GM19467 (cell line): ENCODE measurements at regions not wholly inside any gene's neighbourhood (a gene's known extent, or its start where the extent isn't known, plus 50 kb on each side); places are given as distances from the start of the nearest gene placed in this dataset.

ENCODE experiments used
- ATAC-seq: cut with Tn5 transposase; IDR thresholded peaks from one replicate; pipeline ENCODE4 v1.9.1; 2021; ENCODE audit warnings: mild to moderate bottlenecking, moderate library complexity; ENCODE audit not compliant: unreplicated experiment

DNA sequence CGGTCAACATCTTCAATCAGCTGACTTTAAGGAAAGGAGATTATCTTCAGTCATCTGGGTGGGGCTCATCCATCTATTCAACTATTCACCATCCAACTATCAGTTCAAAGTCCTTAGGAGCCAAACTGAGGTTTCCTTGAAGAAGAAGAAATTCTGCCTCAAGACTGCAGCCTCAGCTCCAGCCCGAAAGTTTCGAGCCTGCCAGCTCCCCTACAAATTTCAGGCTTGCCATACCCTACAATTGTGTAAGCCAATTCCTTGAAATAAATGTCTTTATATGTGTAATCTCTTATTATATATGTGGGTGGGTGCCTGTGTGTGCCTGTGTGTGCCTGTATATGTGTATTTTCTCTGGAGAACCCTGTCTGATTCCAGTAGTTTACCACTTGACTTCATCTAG is 447.8 kb downstream of the INHBA start:
- no peak for ATAC-seq

DNA sequence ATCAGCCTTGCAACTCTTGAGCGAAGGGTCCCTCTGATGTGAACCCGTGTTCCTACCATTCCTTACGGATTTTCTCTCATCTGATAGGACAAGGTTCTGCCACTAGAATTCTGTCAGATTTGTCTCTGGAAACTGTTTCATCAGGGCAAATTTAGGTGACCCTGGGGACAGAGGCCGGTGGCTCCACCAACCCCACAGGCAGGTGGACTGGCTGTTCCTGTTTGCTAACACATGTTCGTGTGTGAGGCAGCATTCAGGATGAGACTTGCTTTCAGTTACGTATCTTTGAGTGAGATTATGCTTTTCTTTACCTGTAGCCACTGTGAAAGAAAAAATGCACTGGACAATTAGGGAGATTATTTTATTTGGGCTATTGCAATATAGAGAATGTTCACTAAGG is 449.9 kb downstream of the INHBA start:
- no peak for ATAC-seq

DNA sequence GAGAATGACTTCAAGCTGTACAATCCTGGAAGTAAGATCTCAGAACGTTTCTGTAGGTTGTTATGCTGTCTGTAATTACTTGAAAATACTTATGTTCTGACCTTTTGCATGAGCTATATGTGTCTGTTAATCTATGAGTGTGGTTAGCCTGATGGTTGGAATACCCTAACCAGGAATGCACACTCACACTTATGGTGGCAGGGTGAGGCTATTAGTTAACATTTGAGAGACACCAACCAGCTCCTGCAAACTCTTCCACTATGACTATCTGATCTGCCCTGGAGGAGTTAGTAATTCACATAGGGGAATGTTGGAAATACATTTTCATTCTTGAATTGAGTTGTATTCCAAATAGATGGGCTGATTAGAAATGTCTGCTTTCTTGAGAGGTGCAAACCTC is 450.3 kb downstream of the INHBA start:
- no peak for ATAC-seq

DNA sequence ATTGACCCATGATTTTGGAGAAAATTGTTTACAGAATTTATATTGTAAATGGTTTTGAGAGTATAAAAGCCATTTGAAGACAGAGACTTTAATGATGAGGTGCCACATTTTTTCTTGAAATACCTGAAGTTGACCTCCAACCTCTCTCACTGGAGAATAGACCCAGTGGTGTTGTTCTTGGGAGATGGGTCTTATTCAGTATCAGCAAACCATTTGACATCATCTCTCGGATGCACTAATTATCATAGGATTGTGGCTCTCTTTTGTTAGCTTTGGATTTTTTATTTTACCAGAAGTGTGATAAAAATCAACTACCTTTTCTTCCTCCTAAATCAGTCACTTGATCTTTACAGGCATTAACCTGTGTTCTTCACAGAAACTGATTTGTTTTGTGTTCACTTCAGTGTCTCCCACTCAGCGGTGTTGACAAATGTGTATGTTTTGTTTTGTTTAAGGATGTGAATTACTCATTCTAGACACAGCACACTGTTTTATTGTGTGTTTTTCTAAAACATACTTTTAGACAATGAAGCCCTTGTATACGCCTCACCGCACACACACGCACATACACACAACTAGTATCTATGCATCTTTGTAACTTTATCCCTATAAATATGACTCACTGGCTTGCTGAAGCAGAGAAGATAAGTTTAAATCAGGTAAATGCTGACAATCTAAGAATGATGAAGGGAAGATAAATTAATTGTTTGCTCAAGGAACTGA is 455.6 kb downstream of the INHBA start:
- no peak for ATAC-seq

DNA sequence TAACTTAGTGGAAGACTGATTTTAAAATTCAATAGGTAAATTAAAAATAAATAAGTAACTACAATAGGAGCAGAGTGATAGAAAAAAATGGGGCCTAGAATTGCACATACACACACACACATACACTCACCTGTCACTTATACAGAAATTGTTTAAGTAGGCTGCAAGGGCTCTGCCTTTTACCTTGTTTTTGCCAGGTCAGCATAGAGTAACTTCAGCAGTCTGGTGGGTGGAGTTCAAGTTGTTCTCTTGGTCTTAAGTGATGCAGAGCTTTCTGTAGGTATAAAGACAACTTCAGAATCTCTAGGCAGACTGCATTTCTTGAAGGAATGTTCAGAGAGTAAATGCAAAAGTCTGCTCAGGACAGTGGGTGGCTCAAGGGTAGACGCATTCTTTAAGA is 457.0 kb downstream of the INHBA start:
- ATAC-seq: no peak

DNA sequence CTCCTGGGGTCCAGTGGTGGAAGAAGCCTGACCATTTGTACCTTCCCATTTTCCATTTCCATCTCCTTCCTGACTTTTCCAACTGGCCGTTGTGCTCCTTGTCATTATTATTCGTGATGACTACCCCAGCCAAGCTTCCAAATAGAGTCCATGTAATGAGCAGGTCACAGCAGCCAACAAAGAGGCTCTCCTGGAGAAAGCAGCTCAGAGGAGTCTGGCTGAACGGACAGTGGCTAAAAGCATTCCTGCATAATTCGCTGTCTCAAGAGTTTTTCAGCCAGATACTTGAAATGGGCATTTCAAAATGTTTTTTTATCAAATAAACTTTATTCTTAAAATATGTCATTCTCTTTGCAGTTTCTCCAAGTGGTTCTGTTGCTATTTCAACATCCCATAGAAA is 458.6 kb downstream of the INHBA start:
- ATAC-seq: no peak

DNA sequence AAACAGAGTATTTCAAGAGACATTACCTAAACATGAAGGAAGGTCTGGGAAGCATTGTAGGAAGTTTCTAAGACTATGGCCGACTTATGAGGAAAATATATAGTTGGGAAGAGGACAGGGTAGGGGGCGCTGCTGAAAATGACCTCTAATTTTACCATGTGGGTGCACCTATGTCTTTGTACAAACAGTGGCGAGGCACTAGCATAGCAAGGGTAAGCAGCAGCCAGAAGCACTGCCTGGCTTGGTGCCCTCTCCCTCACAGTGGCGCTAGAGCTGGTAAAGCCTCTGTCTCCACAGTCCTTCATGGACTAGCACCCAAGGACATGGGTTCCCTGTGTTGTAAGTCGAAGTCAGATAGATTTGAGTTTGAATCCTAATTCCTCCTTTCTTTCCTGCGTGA is 461.2 kb downstream of the INHBA start:
- ATAC-seq: no peak

DNA sequence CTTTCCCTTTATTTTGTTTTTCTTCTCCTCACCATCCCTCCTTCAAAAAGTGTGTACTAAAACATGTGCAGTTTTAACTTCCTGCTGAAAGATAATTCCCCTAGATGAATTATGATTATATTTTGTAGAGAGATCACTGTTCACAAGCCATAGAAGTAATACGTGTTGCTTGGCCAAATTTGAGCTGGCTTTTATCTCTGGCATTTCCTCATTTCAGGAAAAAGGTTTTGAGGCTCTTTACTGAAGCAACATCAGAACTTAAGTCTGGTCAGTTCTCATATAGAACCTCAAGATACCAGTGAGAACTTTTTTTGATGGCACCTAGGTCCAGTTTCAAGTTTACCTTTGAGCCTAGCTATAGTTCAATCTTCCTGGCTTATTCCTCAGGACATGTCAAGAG is 463.3 kb downstream of the INHBA start:
- no peak for ATAC-seq

DNA sequence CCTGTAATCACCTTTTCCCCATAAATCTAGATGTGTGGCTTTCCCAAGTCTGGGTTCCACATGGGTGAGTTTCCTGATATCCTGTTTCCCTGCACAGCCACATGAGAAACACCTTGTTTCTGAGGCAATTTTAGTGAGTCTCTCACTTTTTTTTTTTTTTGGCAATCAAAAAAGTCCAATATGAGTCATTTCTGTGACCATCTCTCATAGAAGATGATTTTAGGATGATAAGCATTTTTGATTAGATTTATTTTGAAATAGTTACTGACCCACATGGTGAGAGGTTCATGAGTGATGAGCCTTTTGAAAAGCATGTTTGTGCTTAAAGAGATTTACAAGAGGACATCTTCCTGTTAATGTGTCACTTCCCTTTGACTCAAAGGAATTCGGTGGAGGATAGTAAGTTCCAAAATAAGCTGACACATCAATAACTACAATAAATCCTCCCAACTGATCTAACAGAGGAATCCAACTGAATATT is 464.0 kb downstream of the INHBA start:
- ATAC-seq: no peak

DNA sequence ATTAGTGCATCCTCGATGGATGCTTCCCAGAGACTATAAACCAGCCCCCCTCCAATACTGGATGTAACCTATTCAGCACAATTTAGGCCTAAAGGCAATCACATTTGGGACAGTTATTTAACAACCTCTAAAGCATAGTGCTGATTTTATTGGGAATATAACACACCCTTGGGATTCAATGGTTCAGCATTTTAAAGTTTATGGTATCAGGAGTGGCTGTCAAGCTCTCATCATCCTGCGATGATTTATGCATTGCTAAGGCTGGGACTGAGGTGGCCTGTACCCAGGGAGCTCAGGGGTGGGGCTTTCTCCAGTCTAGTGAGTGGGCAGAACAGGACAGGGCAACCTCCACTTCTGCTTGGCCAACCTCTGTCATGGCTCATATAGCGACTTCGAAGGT is 464.9 kb downstream of the INHBA start:
- ATAC-seq: no peak

DNA sequence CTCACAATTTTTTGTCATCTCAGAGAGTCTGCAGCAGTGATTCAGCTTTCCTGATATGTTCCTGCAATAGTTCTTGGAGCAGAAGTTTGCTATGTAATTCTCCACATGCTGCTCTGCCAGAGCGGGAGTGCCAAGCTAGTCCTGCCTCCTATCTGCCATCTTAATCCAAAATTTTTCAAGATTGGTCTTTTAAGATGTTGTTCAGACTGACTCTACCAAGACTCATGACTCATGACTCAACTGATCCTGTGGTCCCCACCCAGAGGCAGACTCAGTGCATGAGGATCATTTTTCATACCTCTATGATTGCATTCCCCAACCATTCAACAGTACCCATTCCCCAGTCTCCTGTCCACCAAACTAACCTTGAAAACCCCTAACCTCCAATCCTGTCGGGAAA is 470.8 kb downstream of the INHBA start:
- no peak for ATAC-seq

DNA sequence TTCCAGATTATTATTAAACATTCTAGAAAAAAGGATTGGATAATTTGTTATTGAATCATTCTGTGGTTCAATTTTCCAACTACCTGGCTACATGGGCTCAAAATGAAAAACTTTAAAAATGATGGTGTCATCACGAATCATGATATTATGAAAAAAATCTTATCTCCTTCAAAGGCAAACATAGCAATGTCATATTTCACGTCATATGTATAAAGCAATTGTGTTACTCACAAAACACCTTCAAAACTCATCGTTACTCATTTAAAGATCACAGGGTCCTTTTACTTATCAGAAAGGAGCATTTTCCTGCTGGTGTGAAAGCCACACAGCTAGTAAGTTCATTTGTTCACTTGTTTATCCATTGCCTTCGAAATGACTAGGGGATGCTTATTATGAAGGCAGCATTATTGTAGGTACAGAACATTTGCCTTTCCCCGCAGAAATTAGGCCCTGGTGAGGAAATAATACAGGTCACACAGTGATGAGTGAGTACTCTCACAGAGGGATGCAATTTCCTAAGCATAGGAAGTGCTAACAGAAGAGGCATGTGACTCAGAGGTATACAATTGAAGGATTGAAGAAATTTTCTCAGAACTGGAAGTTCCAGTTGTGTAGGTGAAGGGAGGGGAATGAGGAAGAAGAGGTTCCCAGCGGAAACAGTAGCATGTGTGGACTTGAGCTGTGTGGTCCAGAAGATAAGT is 478.7 kb downstream of the INHBA start:
- ATAC-seq: no peak

DNA sequence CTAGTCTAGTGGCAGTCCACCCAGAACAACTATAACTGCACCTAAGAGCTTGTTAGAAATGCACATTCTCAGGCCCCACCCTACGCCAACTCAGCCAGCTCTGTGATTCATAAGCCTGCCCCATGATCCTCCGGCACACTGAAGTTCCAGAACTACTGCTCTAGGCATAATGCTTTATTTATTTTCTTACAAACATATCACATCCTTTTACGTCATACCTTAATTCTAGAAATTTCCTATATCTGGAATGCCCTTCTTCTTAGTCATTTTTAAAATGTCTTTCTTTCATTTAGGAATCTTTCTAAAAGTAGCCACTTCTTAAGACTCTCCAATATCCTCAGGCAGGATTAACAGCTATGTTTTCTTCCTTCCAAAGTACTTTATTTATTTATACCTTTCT is 480.1 kb downstream of the INHBA start:
- no peak for ATAC-seq

DNA sequence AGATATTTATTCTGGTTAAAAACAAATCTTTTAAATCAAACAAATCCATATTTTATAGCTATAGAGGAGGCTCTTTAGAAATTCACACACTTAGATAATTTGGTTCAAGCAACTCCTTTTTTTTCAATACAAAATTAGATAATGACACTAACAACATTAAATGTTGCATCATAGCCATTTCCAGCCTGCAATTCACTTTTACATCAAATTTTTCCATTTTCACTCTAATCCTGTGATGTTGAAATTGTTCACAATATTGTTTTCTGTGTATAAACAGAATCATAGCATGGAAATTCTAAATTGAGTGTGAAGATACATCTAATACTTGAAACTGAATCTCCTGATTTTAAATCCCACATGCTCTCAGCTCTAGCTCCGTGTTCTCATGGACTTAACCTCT is 482.6 kb downstream of the INHBA start:
- ATAC-seq: no peak

DNA sequence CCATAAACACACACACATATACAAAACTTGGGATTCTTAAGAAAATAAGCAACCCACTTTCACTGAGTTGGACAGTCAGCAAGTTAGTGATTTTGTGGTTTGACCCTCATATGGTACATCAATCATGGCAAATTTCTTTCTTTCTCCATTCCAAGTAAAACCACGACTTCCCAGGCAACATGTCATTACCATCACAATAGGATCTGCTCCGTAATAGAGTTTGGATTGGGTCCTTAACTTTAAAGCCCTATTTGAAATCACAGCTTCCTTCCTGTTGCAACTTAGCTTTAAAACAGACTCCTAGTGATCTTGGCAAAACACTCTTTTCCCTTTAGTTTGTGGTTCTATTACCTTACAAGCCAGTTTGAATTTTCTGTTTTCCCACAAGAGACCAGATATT is 483.6 kb downstream of the INHBA start:
- ATAC-seq: no peak

DNA sequence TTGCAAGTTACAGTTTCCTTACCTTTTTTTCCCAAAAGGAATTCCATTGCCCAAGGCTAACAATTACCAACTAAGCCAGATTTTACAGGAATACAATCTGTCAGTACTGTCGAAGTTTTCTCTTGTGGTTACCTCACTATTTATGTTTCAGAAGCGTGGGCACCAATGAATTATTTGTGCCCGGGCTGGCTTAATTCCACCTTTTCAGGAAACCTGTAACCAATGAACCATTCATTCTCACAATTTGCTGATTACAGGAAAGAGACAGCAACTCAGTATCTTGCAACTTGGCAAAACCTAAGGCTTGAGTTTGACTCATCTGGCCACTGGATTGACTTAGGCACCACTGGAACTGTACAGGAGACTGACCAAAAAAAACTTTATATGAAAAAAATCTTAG is 485.6 kb downstream of the INHBA start:
- ATAC-seq: no peak

DNA sequence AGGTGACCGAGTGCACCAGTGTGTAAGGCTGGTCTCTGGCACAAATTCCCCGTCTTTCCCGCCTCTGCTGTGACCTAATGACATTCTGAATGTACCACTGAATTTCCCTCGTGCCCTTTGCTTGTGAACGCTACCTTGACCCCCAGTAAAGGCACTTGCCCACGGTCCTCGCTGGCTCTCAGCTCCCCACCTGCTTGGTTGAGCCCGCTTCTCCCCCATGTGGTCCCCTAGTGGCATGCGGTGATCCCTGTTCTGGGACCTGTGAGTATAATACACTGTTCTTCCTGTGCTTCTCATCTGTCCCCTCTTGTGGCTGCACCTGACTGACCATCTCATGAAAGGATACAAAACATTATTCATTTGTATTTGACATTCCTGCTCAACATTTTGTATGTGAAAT is 495.7 kb downstream of the INHBA start:
- ATAC-seq: no peak

DNA sequence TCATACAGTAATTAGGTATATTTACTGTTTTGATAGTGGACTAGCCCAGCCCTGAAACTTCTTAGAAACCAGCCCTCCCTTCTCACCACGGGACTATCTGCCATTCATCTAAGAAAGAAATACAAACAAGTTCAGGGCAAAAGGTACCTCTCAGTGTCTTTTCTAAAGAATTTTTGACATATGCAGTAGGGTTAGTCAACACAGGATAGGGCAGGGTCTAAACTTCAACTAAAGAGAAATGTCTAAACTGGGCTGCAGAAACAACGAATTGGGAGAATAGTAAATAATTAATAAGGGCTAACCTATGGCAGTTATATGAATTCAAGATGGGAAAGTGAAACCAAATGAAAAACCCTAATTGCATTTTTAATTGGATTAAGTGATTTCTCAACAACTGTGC is 496.6 kb downstream of the INHBA start:
- ATAC-seq: peak; percentile 35

DNA sequence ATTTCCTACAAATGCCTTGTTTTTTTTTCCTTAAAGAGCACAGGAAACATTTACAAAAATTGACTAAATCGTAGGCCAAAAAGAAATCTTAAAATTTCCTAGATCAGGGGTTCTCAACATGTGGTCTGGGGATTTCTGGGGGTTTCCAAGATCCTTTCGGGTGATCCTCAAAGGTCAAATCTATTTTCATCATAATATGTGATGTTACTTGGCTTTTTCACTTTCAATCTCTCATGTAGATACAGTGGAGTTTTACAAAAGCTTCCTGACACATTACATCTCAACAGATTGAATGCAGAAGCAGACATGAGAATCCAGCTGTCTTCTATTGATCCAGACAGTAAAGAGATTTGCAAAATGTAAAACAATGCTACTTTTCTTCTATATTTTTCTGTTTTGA is 497.3 kb downstream of the INHBA start:
- peak; percentile 64 for ATAC-seq

DNA sequence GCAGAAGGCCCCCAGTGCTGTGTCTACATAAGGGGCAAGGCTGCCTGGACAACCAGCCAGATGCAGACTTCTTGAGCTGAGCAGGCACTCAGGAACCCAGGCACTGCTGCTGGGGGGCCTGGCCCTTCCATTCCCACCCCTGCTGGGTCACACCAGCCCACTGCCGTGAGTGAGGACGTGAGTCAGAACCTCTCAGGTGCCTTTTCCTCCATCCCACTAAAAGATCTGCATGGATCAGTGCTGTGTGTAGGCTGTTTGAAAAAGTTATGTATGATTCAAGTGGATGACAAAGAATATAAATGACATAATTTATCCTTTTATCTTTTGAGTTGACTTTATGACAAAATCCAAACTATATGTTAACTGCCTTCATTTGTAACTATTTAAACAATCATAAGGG is 499.3 kb downstream of the INHBA start:
- ATAC-seq: no peak

DNA sequence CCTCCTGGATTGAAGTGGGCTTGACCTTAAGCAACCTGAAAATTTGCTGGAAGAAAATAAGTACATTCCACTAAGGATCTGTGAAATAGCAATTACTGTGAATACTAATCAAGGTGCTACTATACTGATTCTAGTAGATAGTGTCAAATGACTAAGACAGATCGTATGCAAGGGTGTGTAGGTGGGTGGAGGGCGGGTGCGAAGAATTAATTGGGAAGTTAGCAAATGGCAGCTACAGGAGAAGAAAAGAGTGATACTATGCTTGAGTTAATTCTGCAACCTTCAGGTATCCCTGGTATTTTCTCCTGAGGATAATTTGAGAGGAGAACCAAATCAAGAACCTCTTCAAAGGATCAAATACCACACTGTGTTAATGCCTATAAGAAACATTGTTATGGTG is 501.9 kb downstream of the INHBA start:
- ATAC-seq: no peak

DNA sequence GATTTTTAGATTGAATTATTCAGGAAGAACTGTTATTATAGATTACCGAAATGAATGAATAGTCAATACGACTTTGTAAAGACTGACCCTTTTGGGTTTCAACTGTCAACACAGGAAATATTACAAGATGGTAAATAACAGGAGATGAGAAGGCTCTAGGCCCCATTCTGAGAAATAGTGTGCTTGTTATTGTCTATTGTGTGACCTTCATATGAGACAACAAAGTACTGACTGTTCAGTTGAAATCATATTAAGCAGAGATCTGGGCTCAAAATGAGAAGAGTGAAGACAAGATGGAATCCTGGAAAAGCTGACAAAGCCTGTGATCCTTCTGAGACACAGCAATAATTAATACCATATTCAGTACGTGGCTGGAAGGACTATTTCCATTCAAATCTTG is 503.8 kb downstream of the INHBA start:
- ATAC-seq: no peak

DNA sequence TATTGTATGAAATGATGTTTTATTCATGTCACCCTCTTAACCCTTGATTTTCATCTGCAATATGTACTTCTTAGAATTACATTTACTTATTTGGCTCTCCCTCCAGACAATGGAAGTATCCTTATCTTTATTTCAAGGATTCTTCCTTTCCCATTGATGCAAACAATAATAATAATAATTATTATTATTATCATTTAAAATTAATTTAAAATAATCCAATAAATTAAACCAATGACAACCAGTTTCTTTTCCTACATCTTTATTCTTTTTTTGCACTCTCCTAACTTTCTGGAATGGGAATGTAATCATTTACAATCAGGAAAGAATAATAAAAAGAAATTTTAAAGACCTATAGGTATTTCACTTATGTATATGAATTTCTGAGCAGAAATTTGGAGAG is 504.4 kb downstream of the INHBA start:
- no peak for ATAC-seq
